Endothelial cell (in vitro differentiated cells): ENCODE measurements at regions not wholly inside any gene's neighbourhood (a gene's known extent, or its start where the extent isn't known, plus 50 kb on each side); places are given as distances from the start of the nearest gene placed in this dataset.

ENCODE experiments used
- DNase-seq: peaks from one replicate; pipeline ENCODE4 v3.0.0; 2021; ENCODE audit warnings: low spot score
- H3K27ac Mint-ChIP-seq: one replicate; pipeline ENCODE4 v1.8.0; 2021; ENCODE audit warnings: mixed read lengths, inconsistent platforms; ENCODE audit not compliant: unreplicated experiment
- H3K27me3 Mint-ChIP-seq: one replicate; pipeline ENCODE4 v1.8.0; 2021; ENCODE audit warnings: mild to moderate bottlenecking, moderate library complexity, mixed read lengths, inconsistent platforms; ENCODE audit not compliant: unreplicated experiment
- H3K36me3 Mint-ChIP-seq: one replicate; pipeline ENCODE4 v1.8.0; 2021; ENCODE audit warnings: mild to moderate bottlenecking, low read depth, mixed read lengths, inconsistent platforms; ENCODE audit not compliant: unreplicated experiment
- H3K4me1 Mint-ChIP-seq: one replicate; pipeline ENCODE4 v1.8.0; 2021; ENCODE audit warnings: mild to moderate bottlenecking, mixed read lengths, inconsistent platforms; ENCODE audit not compliant: unreplicated experiment
- H3K4me3 Mint-ChIP-seq: one replicate; pipeline ENCODE4 v1.8.0; 2021; ENCODE audit warnings: mild to moderate bottlenecking, mixed read lengths, inconsistent platforms; ENCODE audit not compliant: unreplicated experiment
- H3K9me3 Mint-ChIP-seq: one replicate; pipeline ENCODE4 v1.8.0; 2021; ENCODE audit warnings: mixed read lengths, inconsistent platforms; ENCODE audit not compliant: unreplicated experiment
- TF ChIP-seq, protein P1 (sequence below): fragments of 200-600 bp; sonication (generic); IDR thresholded peaks from one replicate; pipeline ENCODE4 v1.5.0; 2021; ENCODE audit warnings: antibody characterized with exemption; ENCODE audit not compliant: unreplicated experiment

DNA sequence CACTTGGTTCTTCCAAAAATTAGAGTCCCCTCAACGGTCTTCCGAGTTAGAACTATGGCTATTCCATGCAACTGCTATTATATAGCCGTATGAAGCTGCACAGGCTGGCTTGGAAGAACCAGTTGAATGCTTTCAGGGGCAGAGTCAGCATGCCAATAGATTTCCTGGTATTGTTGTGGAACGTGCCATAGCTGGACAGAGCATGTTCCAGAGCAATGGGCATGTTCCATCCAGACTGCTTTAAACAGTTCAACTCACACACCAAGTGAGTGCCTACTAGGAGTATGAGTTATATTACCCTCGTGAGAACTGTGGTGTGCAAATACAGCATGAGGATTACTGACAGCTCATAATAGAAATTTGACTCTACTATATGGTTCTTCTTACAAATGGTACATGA, 682.0 kb downstream of the SATB2 start:
- TF ChIP-seq, protein P1, sequence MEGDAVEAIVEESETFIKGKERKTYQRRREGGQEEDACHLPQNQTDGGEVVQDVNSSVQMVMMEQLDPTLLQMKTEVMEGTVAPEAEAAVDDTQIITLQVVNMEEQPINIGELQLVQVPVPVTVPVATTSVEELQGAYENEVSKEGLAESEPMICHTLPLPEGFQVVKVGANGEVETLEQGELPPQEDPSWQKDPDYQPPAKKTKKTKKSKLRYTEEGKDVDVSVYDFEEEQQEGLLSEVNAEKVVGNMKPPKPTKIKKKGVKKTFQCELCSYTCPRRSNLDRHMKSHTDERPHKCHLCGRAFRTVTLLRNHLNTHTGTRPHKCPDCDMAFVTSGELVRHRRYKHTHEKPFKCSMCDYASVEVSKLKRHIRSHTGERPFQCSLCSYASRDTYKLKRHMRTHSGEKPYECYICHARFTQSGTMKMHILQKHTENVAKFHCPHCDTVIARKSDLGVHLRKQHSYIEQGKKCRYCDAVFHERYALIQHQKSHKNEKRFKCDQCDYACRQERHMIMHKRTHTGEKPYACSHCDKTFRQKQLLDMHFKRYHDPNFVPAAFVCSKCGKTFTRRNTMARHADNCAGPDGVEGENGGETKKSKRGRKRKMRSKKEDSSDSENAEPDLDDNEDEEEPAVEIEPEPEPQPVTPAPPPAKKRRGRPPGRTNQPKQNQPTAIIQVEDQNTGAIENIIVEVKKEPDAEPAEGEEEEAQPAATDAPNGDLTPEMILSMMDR: no peak
- no peaks in the 10 kb centered on the region for H3K9me3 Mint-ChIP-seq

DNA sequence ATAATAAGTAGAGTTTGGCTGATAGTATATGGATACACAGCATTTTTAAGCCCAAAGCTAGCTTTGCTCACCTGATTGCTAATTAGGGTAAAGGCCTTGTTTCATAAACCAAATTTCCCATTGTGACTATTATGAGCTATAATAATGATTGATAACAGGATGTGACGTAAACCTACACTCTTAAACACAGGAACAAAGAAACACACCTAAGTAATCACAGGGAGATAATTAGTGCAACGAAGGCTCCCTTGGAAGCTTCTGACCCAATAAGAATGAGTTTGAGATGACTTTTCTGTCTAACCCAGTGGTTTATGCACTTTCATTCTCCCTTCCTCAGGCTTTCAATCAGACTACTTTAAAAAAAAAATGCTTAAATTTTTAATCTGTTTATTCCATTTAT, 683.2 kb downstream of the SATB2 start:
- H3K9me3 Mint-ChIP-seq: no peaks in the 10 kb centered on the region
- TF ChIP-seq, protein P1: no peak
- no peaks in the 10 kb centered on the region for H3K4me1 Mint-ChIP-seq
- H3K27ac Mint-ChIP-seq: no peak overlapping the region
- H3K27me3 Mint-ChIP-seq: no peaks in the 10 kb centered on the region
- H3K36me3 Mint-ChIP-seq: no peaks in the 10 kb centered on the region
- H3K4me3 Mint-ChIP-seq: no peak overlapping the region
- no peak for DNase-seq

More for the DNA sequence above, 682.0 kb downstream of the SATB2 start:
- H3K4me3 Mint-ChIP-seq: no peak overlapping the region
- H3K4me1 Mint-ChIP-seq: no peaks in the 10 kb centered on the region
- no peak for DNase-seq
- no peaks in the 10 kb centered on the region for H3K27me3 Mint-ChIP-seq
- H3K27ac Mint-ChIP-seq: no peak overlapping the region
- no peaks in the 10 kb centered on the region for H3K36me3 Mint-ChIP-seq

DNA sequence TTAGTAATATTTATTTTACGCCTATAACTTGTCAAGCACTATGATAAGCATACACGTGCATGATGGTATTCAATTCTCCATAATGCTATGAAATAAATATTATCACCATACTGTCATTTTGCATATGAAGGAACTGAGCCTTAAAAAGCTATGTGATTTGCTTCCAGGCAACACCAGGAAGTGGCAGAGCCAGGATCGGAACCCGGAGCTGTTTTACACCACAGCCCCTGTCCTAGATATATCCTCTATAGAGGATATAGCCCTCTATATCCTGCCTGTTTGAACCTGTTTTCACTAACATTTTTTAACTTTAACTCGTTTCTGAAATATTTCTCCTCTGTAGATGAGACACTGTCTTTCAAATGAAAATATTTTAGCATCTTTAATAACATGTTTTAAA, 690.0 kb downstream of the SATB2 start:
- TF ChIP-seq, protein P1: no peak
- no peak overlapping the region for H3K27ac Mint-ChIP-seq
- H3K4me1 Mint-ChIP-seq: no peaks in the 10 kb centered on the region
- H3K27me3 Mint-ChIP-seq: peaks cover 3% of the 10 kb centered on the region
- no peaks in the 10 kb centered on the region for H3K36me3 Mint-ChIP-seq
- H3K9me3 Mint-ChIP-seq: no peaks in the 10 kb centered on the region
- no peak for DNase-seq
- no peak overlapping the region for H3K4me3 Mint-ChIP-seq

DNA sequence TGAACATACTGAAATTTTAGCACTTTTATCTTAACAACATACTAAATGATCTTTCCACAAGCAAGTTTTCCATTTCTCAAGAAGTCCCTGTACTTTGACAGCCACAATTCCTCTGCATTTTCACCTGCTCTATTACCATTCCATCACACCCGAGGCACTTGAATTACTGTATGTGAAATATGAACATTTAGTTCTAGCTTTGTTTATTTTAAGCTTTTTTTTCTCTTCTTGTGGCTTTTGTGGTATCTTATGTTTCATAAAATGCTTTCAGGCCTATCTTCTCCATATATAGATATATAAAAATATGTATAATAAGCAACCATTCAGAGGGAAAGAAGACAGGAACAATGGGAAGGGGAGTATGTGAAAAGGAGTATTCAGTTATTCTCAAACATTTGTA, 693.9 kb downstream of the SATB2 start:
- no peak for DNase-seq
- Mint-ChIP-seq H3K27me3 (peaks cover 3% of the 10 kb centered on the region), H3K27ac (no peak overlapping the region), H3K4me3 (no peak overlapping the region), H3K36me3 (no peaks in the 10 kb centered on the region), H3K9me3 (no peaks in the 10 kb centered on the region), H3K4me1 (no peaks in the 10 kb centered on the region)
- TF ChIP-seq, protein P1: no peak

DNA sequence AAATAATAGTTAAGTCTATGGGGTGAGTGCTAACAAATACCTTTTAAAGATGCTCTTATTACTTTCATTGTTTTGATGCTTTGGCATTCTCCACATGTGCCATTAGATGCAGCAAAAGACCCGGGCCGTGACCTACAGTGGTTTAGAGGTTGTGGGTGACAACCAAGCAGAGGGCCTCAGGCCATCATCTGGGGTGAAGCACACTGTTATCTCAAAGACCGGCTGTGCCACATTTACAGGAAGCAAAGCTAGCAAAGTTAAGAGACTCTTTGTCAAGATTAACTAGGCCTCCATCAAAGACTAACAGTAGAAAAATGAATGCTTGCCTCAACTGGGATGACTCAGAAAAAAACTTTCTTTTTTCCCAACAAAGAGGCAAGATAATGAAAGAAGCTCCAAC, 695.3 kb downstream of the SATB2 start:
- Mint-ChIP-seq H3K9me3 (no peaks in the 10 kb centered on the region), H3K4me3 (no peak overlapping the region), H3K36me3 (no peaks in the 10 kb centered on the region), H3K27ac (no peak overlapping the region), H3K4me1 (no peaks in the 10 kb centered on the region), H3K27me3 (peaks cover 3% of the 10 kb centered on the region)
- TF ChIP-seq, protein P1: no peak
- DNase-seq: no peak
